ENCODE measurements at regions not wholly inside any gene's neighbourhood (a gene's known extent, or its start where the extent isn't known, plus 50 kb on each side); places are given as distances from the start of the nearest gene placed in this dataset.
"Not testable (repeated sequence)": the region's sequence is repeated elsewhere in the genome, so short reads cannot be mapped to it uniquely, and the experiment has no call there.

DNA sequence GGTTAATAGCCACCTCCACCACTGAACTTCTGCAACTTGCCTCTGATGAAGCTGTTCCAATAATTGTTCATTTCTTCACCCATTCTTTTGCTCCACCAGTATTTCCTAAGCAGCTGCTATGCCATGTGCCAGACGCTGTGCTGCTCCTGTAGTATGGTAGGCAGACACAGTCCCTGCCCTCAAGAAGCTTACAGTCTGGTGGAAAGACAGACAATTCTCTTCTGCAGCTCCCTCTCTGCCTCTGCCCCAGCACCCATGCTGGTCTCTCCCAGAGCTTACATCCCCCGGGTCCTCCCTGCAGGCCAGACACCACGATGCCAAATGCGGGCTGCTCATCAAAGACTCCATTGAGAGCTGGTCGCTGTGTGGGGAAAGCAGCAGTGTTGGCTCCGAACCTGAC lies 111.6 kb upstream of the ESRRB start:
- no peak for DNase-seq (ENCODE audit: low spot score)

DNA sequence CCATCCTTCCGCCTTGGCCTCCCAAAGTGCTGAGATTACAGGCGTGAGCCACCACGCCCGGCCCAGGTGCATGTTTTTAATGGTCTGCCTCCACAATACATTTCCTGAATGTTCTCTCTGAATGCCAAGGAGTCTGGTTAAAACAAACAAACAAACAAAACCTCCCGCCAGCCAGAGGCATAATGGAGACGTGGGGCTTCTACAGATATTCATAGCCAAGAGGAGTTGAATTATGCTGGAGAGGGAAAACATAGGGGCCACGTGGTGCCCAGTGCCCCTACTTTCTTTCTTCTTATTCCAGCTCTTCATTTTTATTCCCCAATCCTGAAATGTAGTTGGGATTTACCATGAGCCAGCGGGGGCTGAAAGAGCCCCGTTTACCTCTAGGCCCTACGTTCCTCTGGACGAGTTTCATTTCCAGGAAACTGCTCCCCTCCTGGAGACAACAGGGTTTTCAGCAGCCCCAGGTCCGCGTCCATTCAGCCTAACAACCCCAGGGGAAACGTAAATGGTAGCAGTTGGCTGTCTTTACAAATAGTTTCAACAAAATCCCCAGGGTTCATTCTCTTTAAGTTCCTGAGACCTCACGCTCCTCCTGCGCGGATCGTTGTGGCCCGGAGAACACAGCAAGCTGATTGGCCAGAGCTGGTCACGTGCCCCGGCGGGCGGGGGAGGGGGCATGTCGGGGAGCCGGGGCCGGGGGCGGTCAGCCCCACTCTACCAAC lies 108.5 kb upstream of the ESRRB start:
- peak; percentile 70 for DNase-seq (ENCODE audit: low spot score)

DNA sequence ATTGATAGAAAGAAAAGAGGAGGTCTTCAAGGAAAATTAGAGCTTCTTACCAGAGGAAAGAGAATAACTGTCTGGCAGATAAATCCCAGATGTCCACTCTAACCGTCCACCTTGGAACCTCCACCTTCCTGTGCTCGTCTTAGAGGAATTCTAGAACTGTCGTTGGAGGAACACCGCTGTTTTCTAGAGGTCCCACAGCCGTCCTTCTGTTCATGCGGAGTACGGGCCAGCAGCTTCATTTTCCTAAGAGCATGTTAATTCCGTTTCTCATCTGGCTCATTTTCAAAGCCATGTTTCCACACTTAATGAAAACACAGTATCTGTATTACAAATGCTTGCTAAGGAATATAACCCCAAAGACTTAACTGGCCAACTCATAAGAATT lies 107.9 kb upstream of the ESRRB start:
- no peak for DNase-seq (ENCODE audit: low spot score)

DNA sequence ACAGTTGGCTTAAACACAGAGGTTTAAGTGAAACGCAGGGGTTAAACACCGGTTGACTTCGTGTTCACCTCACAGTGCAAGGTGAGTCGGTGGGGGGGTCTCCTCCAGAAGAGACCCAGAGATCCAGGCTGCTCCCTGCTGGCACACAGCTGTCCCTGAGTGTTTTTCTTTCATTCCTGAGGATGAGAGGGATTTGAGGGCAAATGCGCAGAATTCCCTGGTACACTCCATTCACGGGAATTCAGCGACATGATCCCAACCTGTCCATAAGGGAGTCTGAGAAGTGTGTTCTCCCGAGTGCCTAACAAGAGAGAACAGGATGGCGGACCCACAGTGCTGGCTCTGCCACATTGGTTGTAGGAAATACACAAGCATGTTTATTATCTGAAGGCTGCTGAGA lies 107.2 kb upstream of the ESRRB start:
- DNase-seq (ENCODE audit: low spot score), result no peak

DNA sequence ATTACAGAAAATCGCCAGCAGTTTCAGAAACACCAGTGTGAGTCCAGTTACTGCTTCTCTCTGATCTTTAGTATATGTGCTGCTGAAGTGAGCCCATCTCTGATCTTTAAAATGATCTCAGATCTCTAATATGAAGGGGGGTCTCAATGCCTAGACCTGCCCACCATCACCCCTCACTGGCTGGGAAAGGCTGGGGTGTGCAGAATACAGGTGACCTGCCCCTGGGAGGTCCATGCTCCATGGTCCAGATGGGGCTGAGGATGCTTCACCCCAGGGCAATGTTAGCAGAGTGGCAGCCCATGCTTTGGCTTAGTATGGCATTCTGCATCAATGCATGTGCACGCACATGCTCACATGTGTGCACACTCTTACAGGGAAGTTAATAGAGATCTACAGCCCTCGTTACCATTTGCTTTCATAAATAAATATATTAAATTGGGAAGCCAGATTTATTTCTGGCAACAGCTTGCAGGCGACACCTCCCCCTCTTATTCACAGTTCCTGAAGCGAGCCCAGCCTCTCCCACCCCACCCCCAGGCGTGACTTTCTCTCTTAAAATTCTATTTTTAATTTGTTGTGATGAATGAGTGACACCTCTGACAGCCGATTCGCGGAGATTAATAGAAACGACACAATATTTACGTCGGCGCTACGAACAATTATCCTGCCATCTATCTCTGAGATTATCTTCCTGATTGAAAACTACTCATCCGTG lies 104.7 kb upstream of the ESRRB start:
- DNase-seq (ENCODE audit: low spot score), result no peak

DNA sequence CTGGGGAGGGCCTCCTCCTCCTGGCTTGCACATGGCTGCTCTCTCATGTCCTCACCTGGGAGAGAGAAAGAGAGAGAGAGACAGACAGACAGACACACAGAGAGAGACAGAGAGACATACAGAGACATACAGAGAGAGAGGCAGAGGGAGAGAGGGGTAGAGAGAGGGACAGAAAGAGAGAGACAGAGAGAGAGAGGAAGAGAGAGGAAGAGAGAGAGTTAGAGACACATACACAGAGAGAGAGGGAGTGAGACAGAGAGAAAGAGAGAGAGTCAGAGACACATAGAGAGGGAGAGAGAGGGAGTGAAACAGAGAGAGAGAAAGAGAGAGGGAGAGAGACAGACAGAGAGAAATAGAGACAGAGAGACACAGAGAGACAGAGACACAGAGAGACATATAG lies 103.6 kb upstream of the ESRRB start:
- DNase-seq (ENCODE audit: low spot score), result no peak

DNA sequence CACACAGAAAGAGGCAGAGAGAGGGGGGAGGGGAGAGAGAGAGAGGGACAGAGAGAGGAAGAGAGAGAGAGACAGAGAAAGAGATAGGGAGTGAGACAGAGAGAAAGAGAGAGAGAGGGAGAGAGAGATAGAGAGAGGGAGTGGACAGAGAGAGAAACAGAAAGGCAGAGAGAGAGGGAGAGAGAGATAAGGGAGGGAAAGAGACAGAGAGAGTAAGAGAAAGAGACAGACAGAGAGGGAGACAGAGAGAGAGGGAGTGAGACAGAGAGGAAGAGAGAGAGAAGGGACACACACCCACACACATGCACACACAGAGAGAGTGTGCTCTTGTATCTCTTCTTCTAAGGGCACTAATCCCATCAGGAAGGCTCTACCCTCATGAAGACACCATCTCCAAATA lies 103.2 kb upstream of the ESRRB start:
- no peak for DNase-seq (ENCODE audit: low spot score)

DNA sequence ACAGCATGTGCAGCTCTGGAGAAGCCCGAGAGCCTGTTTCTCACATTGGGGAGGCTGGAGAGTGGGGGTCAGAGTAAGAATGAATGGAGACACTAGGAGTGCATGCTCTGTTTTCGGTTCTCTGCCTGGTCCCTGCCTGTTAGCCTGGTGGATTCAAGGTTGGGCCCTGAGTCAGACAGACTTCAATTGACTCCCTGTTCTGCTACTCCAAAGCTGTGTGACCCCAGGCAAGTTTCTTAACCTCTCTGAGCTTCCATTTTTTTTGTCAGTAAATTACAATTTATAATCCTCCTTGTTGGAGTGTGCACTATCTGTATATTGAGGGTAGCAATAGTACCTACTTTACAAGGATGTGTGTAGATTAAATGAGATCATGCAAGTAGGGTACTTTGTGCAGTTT lies 102.6 kb upstream of the ESRRB start:
- no peak for DNase-seq (ENCODE audit: low spot score)

DNA sequence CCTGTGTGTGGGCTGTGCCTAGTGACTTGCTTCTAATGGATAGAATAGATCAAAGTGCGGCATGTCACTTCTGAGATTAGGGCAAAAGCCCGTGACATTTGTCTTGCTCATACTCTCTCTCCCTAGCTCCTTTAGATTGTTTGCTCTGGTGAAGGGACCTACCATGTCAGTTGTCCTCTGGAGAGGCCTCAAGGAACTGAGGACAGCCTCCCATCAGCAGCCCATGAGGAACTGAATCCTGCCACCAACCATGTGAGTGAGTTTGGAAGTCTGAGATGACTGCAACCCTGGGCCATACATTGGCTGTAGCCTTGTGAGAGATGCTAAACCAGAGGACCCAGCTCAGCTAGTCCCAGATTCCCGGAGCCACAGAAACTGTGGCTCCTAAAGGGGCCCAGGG lies 101.6 kb upstream of the ESRRB start:
- DNase-seq (ENCODE audit: low spot score), result no peak

DNA sequence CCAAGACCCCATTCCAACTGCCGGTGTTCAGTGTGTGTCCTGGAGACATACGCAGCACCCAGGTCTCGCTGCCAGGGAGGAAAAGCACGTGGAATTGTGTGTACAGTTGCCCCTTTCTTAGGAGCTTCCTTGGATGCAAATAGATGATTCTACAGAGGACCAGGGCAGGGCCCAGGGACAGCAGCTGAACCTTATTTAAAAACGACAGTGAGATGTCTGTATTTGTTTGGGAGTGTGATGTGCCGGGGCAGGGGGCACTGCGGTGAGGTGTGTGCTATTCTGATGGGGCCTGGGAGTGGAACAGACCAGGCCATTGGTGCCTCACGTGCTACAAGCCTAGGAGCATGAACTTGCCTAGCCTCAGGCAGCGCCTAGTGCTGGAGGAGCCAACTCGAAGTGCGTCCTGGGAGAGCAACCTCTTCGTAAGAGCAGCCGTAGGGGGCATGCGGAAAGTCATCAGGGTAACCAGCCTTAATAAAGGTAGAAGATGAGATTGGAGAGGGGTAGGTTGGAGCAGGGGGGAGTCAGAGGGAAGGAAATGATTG lies 98.3 kb upstream of the ESRRB start:
- DNase-seq (ENCODE audit: low spot score), result no peak

DNA sequence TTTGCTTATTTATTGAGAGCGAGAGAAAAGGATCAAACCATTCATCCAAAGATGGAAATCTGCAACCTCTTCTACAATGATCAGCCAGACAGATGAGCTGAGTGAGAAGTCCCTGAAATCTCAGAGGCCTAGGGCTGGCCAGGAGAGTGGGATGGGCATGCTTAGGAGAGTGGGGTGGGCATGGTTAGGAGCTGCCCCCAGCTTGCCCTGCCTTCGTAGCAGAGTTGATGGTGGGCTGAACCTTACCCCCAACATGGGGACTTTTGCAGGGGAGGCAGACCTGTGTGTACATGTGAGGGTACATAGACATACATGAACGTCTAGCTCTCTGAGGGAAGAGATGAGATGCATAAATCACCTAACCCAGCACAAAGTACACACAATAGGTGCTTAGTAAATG lies 95.7 kb upstream of the ESRRB start:
- DNase-seq (ENCODE audit: low spot score), result no peak

DNA sequence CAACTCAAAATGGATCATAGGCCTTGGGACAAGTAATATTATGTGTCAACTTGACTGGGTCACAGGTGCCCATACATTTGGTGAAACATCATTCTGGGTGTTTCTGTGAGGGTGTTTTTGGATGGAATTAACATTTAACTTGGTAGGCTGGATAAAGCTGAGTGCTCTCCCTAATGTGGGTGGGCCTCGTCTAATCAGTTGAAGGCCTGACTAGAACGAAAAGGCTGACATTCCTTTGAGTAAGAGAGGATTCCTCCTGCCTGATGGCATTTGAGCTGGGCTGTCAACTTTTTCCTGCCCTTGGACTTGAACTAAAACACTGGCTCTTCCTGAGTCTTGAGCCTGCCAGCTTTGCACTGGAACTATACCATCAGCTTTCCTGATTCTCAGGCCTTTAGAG lies 93.4 kb upstream of the ESRRB start:
- no peak for DNase-seq (ENCODE audit: low spot score)

DNA sequence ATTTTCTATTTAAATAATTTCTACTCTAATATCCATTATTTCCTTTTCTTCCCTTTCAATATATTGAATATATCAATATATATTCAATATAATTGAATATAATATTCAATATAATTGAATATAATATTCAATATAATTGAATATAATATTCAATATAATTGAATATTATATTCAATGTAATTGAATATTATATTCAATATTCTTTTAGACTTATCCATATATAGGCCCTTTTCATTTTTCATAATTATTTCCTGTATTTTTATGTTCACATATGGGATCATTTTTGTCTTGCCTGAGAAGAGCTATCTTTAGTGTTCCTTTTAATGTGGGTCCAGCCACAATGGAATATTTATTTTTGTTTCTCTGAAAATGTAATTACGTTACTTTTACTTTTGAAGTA lies 88.9 kb upstream of the ESRRB start:
- DNase-seq (ENCODE audit: low spot score), result no peak

DNA sequence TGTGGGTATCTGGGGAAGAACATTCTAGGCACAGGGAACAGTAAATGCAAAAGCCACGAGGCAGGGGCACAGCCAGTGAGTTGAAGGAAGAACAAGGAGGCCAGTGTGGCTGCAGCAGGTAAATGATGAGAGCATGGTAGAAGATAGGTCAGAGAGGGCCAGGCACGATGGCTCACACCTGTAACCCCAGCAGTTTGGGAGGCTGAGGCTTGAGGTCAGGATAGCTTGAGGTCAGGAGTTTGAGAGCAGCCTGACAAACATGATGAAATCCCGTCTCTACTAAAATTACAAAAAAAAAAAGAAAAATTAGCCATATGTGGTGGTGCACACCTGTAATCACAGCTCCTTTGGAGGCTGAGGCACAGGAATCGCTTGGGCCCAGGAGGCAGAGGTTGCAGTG lies 86.7 kb upstream of the ESRRB start:
- no peak for DNase-seq (ENCODE audit: low spot score)

DNA sequence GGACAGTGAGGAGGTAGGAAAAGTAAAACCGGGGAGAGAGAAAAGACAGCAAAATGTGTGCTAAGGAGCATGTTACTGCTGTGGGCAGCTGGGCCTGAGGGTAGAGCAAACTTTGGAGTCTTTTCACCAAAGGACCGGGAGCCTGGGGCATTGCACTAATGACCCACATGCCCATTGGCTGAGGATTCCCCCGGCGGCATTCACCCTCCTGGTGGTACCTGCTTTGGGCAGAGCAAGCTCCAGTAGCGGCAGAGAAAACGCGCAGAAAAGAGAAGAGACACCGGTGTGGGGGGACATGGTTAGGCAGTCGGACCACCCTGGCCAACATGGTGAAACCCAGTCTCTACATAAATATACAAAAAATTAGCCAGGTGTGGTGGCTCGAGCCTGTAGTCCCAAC lies 83.4 kb upstream of the ESRRB start:
- DNase-seq (ENCODE audit: low spot score), result no peak

DNA sequence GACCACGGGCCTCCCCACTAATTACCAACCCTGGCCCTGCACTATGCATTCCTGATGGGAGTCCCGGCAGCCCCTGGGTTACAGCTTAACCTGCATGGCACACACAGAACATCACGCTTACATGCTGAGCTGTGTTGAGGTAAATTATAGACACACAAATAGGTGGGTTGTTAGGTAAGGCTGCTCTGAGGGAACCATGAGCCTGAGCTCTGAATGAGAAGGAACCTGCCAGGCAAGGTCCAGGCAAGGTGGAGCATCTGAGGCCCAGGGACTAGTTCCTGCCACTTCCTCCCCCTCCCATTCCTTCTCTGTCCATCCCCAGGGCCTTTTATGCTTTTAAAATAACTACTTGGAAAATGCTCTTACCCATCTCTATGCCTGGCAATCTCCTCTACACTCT lies 82.7 kb upstream of the ESRRB start:
- DNase-seq (ENCODE audit: low spot score), result no peak

DNA sequence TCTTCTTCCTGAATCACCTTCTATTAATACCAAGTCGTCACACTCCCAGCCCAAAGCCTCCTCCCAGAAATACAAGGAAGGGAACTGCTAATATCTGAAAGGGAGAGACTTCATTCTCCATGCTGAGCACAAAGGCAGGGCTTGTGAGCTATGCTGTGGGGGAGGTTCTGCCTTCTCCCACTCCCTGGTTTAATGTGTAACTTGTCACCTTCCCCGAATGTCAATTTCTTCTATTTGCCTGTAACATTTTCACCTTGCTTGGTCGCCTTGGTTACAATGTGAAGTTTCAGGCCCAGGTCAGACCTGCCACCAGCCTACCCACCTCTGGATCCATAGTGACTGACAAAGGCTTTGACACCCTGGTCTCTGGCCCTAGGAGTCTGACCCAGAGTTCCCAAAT lies 82.0 kb upstream of the ESRRB start:
- DNase-seq (ENCODE audit: low spot score), result peak; percentile 19

DNA sequence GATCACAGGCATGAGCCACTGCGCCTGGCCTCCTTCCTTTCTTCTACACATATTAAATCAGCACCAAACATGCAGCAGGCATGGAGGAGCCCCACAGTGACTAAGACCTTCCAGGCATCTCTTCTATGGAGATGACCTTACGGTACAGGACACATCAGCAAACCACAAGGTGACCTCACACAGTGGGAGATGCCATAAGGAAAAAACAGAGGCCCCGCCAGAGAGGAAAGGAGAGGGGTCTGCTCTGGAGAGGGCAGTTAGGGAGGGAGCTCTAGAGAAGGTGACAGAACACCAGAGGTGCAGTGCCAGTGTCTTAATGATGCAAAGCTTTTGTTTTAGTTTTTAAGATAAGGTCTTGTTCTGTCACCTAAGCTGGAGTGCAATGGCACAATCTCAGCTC lies 81.1 kb upstream of the ESRRB start:
- no peak for DNase-seq (ENCODE audit: low spot score)

DNA sequence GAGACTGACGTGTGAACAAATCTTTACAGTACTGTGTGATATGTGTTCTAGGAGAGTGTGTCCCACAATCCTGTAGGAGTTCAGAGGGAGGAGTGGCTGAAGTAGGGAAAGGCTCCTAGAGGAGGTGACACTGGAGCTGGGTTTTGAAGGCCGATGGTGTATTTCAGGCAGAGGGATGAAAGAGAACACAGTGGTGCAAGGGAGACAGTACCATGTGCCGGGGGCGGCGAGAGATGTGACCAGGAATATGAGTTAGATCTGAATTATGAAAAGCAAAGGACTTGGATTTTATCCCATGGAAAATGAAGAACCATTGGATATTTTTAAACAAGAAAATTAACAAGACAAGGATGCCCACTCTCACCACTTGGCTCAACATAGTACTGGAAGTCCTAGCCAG lies 77.0 kb upstream of the ESRRB start:
- no peak for DNase-seq (ENCODE audit: low spot score)

DNA sequence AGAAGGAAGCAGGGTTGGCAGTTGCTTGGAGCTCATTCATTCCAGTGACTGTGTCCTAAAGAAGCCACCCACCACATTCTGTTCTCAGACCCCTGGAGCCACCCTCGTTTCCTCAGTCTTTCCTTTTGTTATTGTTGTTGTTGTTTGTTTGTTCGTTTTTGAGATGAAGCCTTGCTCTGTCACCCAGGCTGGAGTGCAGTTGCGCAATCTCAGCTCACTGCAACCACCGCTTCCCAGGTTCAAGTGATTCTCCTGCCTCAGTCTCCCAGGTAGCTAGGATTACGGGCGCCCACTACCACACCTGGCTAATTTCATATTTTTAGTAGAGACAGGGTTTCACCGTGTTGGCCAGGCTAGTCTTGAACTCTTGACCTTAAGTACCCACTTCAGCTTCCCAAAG lies 72.7 kb upstream of the ESRRB start:
- DNase-seq (ENCODE audit: low spot score), result not testable (repeated sequence)

DNA sequence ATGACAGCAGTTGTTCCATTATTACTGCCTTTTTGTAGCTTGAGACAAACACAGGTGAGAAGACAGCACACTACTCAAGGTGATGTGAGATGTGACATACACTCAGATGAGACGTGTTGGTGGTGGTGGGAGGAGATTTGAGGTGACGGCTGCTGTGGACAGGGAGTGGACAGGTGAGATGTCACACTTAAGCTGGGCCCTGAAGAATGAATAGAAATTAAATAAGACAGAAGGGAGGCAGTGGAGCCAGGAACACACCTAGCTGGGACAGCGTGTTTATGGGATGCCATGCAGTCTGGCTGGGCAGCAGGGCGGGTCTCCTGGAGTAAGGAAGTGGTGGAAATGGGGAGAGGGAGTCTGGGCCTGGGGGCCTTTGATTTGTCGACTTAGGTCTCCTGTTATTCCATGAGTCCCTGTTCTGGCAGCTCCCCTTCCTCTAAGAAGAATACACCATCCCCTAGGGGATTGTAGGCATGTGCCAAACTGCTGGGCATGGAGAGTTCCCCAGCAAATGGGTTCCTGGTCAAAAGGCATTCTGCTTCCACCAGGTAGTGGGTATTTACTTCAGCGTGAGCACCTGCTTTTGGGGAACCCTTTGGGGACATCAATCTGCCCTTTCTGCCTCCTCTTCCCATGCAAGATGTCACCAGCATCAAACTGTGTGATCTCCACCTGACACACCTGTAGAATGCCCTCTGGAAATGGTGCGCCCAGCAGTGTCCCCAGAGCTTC lies 71.2 kb upstream of the ESRRB start:
- no peak for DNase-seq (ENCODE audit: low spot score)

DNA sequence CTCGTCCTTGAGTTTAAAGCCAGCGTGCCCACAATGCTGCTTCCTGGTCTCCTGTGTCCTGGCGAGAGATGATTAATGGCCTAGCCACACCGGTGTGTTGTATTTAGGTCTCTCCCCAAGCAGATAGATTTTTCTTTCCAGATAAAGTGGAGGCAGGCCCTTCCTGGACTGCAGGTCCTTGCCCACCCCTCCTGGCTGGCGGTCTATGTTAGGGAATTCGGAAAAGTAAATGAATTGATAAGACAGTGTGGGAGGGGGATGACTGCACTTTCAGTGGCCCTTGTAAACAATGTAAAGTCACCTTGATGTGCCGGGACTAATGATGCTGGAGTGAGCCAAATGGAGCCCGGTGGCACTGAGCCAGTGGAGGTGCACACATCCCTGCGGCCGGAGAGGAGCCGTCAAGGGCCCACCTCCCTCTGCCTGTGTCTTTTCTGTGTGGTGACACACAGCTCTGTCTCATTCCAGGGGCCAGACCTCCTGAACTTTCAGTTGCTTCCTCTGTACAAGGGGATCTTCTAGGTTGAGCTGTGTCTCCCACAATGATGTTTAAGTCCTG lies 70.6 kb upstream of the ESRRB start:
- no peak for DNase-seq (ENCODE audit: low spot score)

DNA sequence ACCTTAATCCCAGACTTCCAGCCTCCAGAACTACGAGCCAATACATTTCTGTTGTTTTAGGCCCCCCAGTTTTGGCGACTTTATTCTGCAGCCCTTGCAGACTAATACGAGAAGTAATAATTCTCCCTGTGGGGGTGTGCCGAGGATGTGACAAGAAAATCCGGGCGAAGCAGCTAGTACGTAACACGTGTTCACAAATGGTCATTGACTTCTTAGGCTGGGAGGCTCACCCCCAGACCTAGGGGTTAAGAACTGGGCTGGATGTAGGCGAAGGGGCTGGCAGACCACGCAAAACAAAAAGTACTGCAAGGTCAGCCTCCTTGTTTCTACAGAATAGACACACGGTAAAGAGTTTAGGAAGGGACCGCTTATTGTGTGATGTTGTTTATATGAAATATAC lies 69.8 kb upstream of the ESRRB start:
- no peak for DNase-seq (ENCODE audit: low spot score)

Measured in HuH-7.5 (cell line).